Dermis microvascular lymphatic vessel endothelial cell (primary cell): ENCODE measurements at regions not wholly inside any gene's neighbourhood (a gene's known extent, or its start where the extent isn't known, plus 50 kb on each side); places are given as distances from the start of the nearest gene placed in this dataset.

Experiments
- DNase-seq, 2 donors: peaks; one replicate each; pipeline versions ENCODE4 v3.0.0 to v3.0.0-alpha.2; 2010; ENCODE audit warnings: low read depth in 2 of 2

GRCh38 chr10:121300723-121301122, 297.5 kb downstream of the FGFR2 start:
- no peak for DNase-seq

GRCh38 chr10:121302541-121303180, 295.6 kb downstream of the FGFR2 start:
- DNase-seq: no peak

- no peak for DNase-seq
Observed at GRCh38 chr10:121303287-121303890, 294.9 kb downstream of the FGFR2 start.

GRCh38 chr10:121305066-121305465, 293.2 kb downstream of the FGFR2 start:
- no peak for DNase-seq

GRCh38 chr10:121306159-121306673, 292.0 kb downstream of the FGFR2 start:
- no peak for DNase-seq

- no peak for DNase-seq
Observed at GRCh38 chr10:121307411-121307980, 290.7 kb downstream of the FGFR2 start.

GRCh38 chr10:121308020-121308419, 290.2 kb downstream of the FGFR2 start:
- DNase-seq: no peak

GRCh38 chr10:121309164-121309563, 289.1 kb downstream of the FGFR2 start:
- DNase-seq: no peak

GRCh38 chr10:121310151-121310711, 288.0 kb downstream of the FGFR2 start:
- no peak for DNase-seq

- DNase-seq: no peak
Observed at GRCh38 chr10:121311812-121312443, 286.3 kb downstream of the FGFR2 start.

- DNase-seq: no peak
Observed at GRCh38 chr10:121312587-121312986, 285.7 kb downstream of the FGFR2 start.

GRCh38 chr10:121313119-121313875, 284.9 kb downstream of the FGFR2 start:
- DNase-seq: no peak

- no peak for DNase-seq
Observed at GRCh38 chr10:121316432-121316831, 281.8 kb downstream of the FGFR2 start.

- DNase-seq: no peak
Observed at GRCh38 chr10:121317374-121317773, 280.9 kb downstream of the FGFR2 start.

- no peak for DNase-seq
Observed at GRCh38 chr10:121322046-121322445, 276.2 kb downstream of the FGFR2 start.

- DNase-seq: no peak
Observed at GRCh38 chr10:121322776-121323175, 275.5 kb downstream of the FGFR2 start.

GRCh38 chr10:121323443-121323842, 274.8 kb downstream of the FGFR2 start:
- no peak for DNase-seq

- DNase-seq: no peak
Observed at GRCh38 chr10:121324678-121325213, 273.5 kb downstream of the FGFR2 start.

GRCh38 chr10:121325490-121326231, 272.6 kb downstream of the FGFR2 start:
- no peak for DNase-seq

GRCh38 chr10:121326905-121327304, 271.3 kb downstream of the FGFR2 start:
- no peak for DNase-seq
